K562 (cell line): ENCODE measurements at regions not wholly inside any gene's neighbourhood (a gene's known extent, or its start where the extent isn't known, plus 50 kb on each side); places are given as distances from the start of the nearest gene placed in this dataset.

Source experiments
- ATAC-seq: fragments of 200-7000 bp; cut with Tn5 transposase; 3 replicates; pipeline ENCODE4 v1.9.1; 2020; ENCODE audit warnings: moderate library complexity
- BruUV-seq: library from RNA; stranded (reverse); fragments of 400-500 nt; replicated peaks from 2 replicates; lab custom pipeline; 2021; lab: Mats Ljungman, UMichigan
- CTCF ChIA-PET: fragments of 300-600 bp; formaldehyde crosslinking; extraction: SDS; loops from one replicate; lab custom pipeline; 2021; ENCODE audit warnings: low intra/inter-chr PET ratio; lab: Yijun Ruan, JAX
- POLR2A ChIA-PET: fragments of 300-600, 350-650 bp; sonication (Branson Sonifier 250); formaldehyde crosslinking; extraction: SDS; loops from one replicate; lab custom pipeline; 2021; ENCODE audit warnings: antibody characterized with exemption, inconsistent platforms; lab: Yijun Ruan, JAX
- DNase-seq, 4 experiments: peaks; one replicate each; pipeline versions ENCODE4 v3.0.0 to v3.0.0-alpha.2; 2011 to 2018; ENCODE audit warnings: low spot score in 3 of 4, mixed read lengths in 3 of 4; ENCODE audit errors: extremely low read depth in 1 of 4
- FAIRE-seq: peaks from 2 replicates; lab custom pipeline; 2011; peaks lifted over from hg19 to GRCh38; lab: Jason Lieb, UNC
- H2AFZ ChIP-seq: 2 replicates; pipeline ENCODE4 v1.6.0; 2011; ENCODE audit warnings: low read depth, low read length, control low read depth, inconsistent platforms
- H3K27ac ChIP-seq: fragments of 200-600 bp; 3 replicates; pipeline ENCODE4 v1.8.0; 2011; ENCODE audit warnings: low read depth, mild to moderate bottlenecking, control low read depth, inconsistent platforms, low read length, moderate library complexity, mixed read lengths; ENCODE audit errors: extremely low read depth
- H3K27me3 ChIP-seq, 2 experiments: fragments of 300-600 bp in 1 of 2; 2 replicates in 1 of 2; 3 replicates in 1 of 2; pipeline versions ENCODE4 v1.6.0 to v1.8.0; 2011; ENCODE audit warnings: inconsistent platforms in 2 of 2, low read length in 2 of 2, mild to moderate bottlenecking in 1 of 2, mixed read lengths in 1 of 2, moderate library complexity in 1 of 2; ENCODE audit not compliant: control insufficient read depth in 2 of 2, insufficient read depth in 2 of 2
- H3K36me3 ChIP-seq: fragments of 300-600 bp; 3 replicates; pipeline ENCODE4 v1.8.0; 2011; ENCODE audit warnings: mild to moderate bottlenecking, low read length, inconsistent platforms; ENCODE audit not compliant: control insufficient read depth, insufficient read depth
- H3K4me1 ChIP-seq, 2 experiments: fragments of 200-600 bp in 1 of 2; replicated peaks in 1 of 2; 2 replicates in 1 of 2; 3 replicates in 1 of 2; pipeline versions ENCODE4 v1.5.1 to v1.8.0; 2011; ENCODE audit warnings: inconsistent platforms in 2 of 2, low read length in 2 of 2, mild to moderate bottlenecking in 1 of 2, mixed read lengths in 1 of 2, moderate library complexity in 1 of 2; ENCODE audit not compliant: control insufficient read depth in 2 of 2, insufficient read depth in 2 of 2
- H3K4me2 ChIP-seq: 2 replicates; pipeline ENCODE4 v1.6.1; 2011; ENCODE audit warnings: low read length, control low read depth, inconsistent platforms, mixed read lengths; ENCODE audit not compliant: insufficient read depth
- H3K4me3 ChIP-seq: fragments of 200-600 bp; sonication (generic), shearing (Covaris generic); 2 replicates; pipeline ENCODE4 v1.5.1; 2016; ENCODE audit warnings: control low read depth, inconsistent platforms
- H3K79me2 ChIP-seq: fragments of 200-600 bp; 3 replicates; pipeline ENCODE4 v1.8.0; 2011; ENCODE audit warnings: low read length, inconsistent platforms; ENCODE audit not compliant: control insufficient read depth, insufficient read depth
- H3K9ac ChIP-seq, 2 experiments: 2 replicates each; pipeline versions ENCODE4 v1.6.0 to v1.6.1; 2011; ENCODE audit warnings: low read depth in 2 of 2, low read length in 2 of 2, control low read depth in 1 of 2, inconsistent platforms in 1 of 2, mild to moderate bottlenecking in 1 of 2, mixed read lengths in 1 of 2; ENCODE audit not compliant: insufficient read depth in 1 of 2
- H3K9me1 ChIP-seq: one replicate; pipeline ENCODE4 v1.6.0; 2011; ENCODE audit warnings: inconsistent platforms, mild to moderate bottlenecking, low read length, moderate library complexity; ENCODE audit not compliant: control insufficient read depth, insufficient read depth
- H3K9me3 ChIP-seq: replicated peaks from 2 replicates; pipeline ENCODE4 v1.5.1; 2011; ENCODE audit warnings: low read depth, low read length, inconsistent platforms; ENCODE audit not compliant: control insufficient read depth, insufficient read depth
- H4K20me1 ChIP-seq: replicated peaks from 2 replicates; pipeline ENCODE4 v1.6.1; 2011; ENCODE audit warnings: low read length, inconsistent platforms, mixed read lengths; ENCODE audit not compliant: control insufficient read depth, insufficient read depth
- HEY1 ChIP-seq: fragments of 250-450 bp; sonication (Bioruptor Pico); IDR thresholded peaks from 2 replicates; pipeline ENCODE4 v1.5.0; 2020; ENCODE audit warnings: mild to moderate bottlenecking, moderate library complexity, borderline replicate concordance
- HSF4 ChIP-seq: fragments of 250-450 bp; sonication (Bioruptor Pico); IDR thresholded peaks from 2 replicates; pipeline ENCODE4 v2.1.2; 2022; ENCODE audit warnings: mild to moderate bottlenecking, moderate library complexity, borderline replicate concordance
- KDM1A ChIP-seq, 2 experiments: fragments of 450-650 bp; IDR thresholded peaks; 2 replicates each; pipeline ENCODE4 v1.6.1; 2016; ENCODE audit warnings: mild to moderate bottlenecking in 2 of 2
- LCOR ChIP-seq: sonication (generic); formaldehyde crosslinking; IDR thresholded peaks from 2 replicates; pipeline ENCODE4 v1.8.0; 2022; ENCODE audit warnings: mild to moderate bottlenecking, missing genetic modification reagents
- MCM3 ChIP-seq: fragments of 450-650 bp; IDR thresholded peaks from 2 replicates; pipeline ENCODE4 v1.6.1; 2016
- MCM7 ChIP-seq, 2 experiments: fragments of 450-650 bp; IDR thresholded peaks; 2 replicates each; pipeline ENCODE4 v1.6.1; 2016 to 2018
- MIER1 ChIP-seq: fragments of 450-650 bp; IDR thresholded peaks from 2 replicates; pipeline ENCODE4 v1.6.1; 2016; ENCODE audit warnings: antibody characterized with exemption, mild to moderate bottlenecking, low read depth
- PTTG1 ChIP-seq: fragments of 450-650 bp; IDR thresholded peaks from 2 replicates; pipeline ENCODE4 v1.6.1; 2016; ENCODE audit warnings: low read depth, mild to moderate bottlenecking, missing genetic modification characterization, missing compliant biosample characterization
- SMAD4 ChIP-seq: fragments of 250-450 bp; sonication (Bioruptor Pico); conservative IDR thresholded peaks from 2 replicates; pipeline ENCODE4 v1.8.0; 2021; ENCODE audit warnings: inconsistent platforms, mild to moderate bottlenecking, moderate library complexity
- TCF15 ChIP-seq: fragments of 250-450 bp; sonication (Bioruptor Pico); IDR thresholded peaks from 2 replicates; pipeline ENCODE4 v1.8.0; 2022; ENCODE audit warnings: moderate library complexity, mild to moderate bottlenecking, inconsistent platforms
- UBTF ChIP-seq, 2 experiments: IDR thresholded peaks; 2 replicates each; pipeline ENCODE4 v1.6.1; 2012; ENCODE audit warnings: improper control_type of control experiment in 2 of 2, low read depth in 2 of 2, low read length in 2 of 2, borderline replicate concordance in 1 of 2
- ZNF324 ChIP-seq: fragments of 250-450 bp; sonication (Bioruptor Pico); IDR thresholded peaks from 2 replicates; pipeline ENCODE4 v1.4.0; 2020; ENCODE audit warnings: mild to moderate bottlenecking
- ZNF507 ChIP-seq: conservative IDR thresholded peaks from 2 replicates; pipeline ENCODE4 v1.6.1; 2017; ENCODE audit warnings: missing genetic modification characterization, missing compliant biosample characterization
- ZNF586 ChIP-seq: fragments of 450-650 bp; formaldehyde crosslinking; conservative IDR thresholded peaks from 2 replicates; pipeline ENCODE4 v1.4.0; 2020; ENCODE audit warnings: mild to moderate bottlenecking, moderate library complexity
- WGBS: fragments of 100-300 bp; shearing (Covaris generic); methylation state at CpG from one replicate; pipeline ENCODE4 v1.1.6; 2016; ENCODE audit warnings: low coverage, mixed read lengths; ENCODE audit not compliant: insufficient coverage; ENCODE audit errors: missing lambda C conversion rate; 5-methylcytosine and 5-hydroxymethylcytosine counted together
- in situ Hi-C: fragments of 300-500 bp; cut with MboI; formaldehyde crosslinking; loops from 4 replicates; pipeline ENCODE4 v1.15.0; 2018; ENCODE audit warnings: inconsistent platforms, mixed read lengths
- intact Hi-C: fragments of 100-400 bp; cut with micrococcal nuclease; formaldehyde crosslinking; loops from 2 replicates; pipeline ENCODE4 v1.14.2; 2022

DNA sequence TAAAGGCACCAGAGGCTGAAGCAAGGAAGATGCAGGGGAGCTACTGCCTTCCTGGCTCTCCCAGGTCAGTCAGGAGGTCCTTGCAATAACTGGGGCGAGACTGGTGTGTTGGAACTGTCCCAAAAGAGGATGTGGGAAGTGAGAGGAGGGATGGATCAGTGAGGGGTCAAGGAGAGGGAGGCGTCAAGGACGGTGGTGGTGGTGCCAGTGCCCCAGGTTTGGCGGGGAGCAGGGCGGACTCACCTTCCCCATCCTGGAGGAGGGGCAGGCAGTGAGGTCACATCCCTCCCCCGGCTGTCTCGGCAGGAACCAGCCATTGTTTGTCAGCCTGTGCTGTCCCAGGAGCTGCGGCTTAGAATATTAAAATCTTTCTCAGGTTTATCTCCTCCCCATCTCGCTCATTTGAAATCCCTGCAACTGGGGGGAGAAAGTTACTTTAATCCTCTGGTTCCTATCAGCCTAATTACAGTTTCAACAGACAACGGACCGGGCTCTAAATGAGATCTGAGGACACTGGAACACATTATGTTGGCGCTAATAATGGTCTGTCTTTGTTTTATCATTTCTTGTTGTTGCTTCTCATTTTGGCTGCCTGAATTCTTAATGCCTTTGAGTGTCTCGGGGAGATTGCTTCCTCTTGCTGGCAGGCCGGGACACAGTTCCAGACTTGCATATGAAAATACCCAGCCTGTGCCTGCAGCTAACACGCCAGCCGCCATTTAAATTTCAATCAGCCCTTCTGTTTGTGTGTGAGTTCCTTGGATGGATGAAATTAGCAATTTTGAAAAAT is 387.5 kb downstream of the RPS24 start:
- no peak overlapping the region for H3K4me2 ChIP-seq
- no peaks in the 10 kb centered on the region for H3K36me3 ChIP-seq
- no TSS peak for BruUV-seq
- in situ Hi-C loops = no loop called here
- CTCF ChIA-PET = no interaction called here
- no peak overlapping the region for H3K9ac ChIP-seq
- no peak for DNase-seq
- ATAC-seq = no peak
- no peaks in the 10 kb centered on the region for H3K9me1 ChIP-seq
- H2AFZ ChIP-seq = no peak overlapping the region
- H3K4me1 ChIP-seq = no peaks in the 10 kb centered on the region
- WGBS = 2% methylated on average over 16 of the region's 16 CpGs
- intact Hi-C loops = no loop called here
- POLR2A ChIA-PET = interaction anchor here (0.6 kb wide), 1 partner anchor 1178 kb away, joined by 3 read pairs; no protein-coding TSS in a partner anchor
- no peaks in the 10 kb centered on the region for H3K79me2 ChIP-seq
- no peaks in the 10 kb centered on the region for H3K9me3 ChIP-seq
- no peaks in the 10 kb centered on the region for H4K20me1 ChIP-seq
- H3K4me3 ChIP-seq = no peak overlapping the region
- H3K27me3 ChIP-seq = peaks cover 18 to 43% of the 10 kb centered on the region in 2 experiments; a peak in 4 of 5 replicates
- H3K27ac ChIP-seq = no peak overlapping the region
- no peak for FAIRE-seq
- TF ChIP-seq HEY1 (CRISPR knock-in tag) = no peak
- no peak for TF ChIP-seq ZNF507 (tag)
- no peak for TF ChIP-seq HSF4 (CRISPR knock-in tag)
- no peak for TF ChIP-seq PTTG1 (tag)
- TF ChIP-seq UBTF (IDR thresholded peaks at IDR 0.05; ENCODE audit: borderline replicate concordance in 1 of 2, low read depth in 2 of 2, low read length in 2 of 2) = no peak
- TF ChIP-seq LCOR (CRISPR knock-in tag) = no peak
- TF ChIP-seq ZNF586 (CRISPR knock-in tag) = no peak
- no peak for TF ChIP-seq MCM3
- no peak for TF ChIP-seq SMAD4 (CRISPR knock-in tag)
- no peak for TF ChIP-seq TCF15 (CRISPR knock-in tag)
- TF ChIP-seq KDM1A (IDR thresholded peaks at IDR 0.05) = no peak
- TF ChIP-seq MCM7 (IDR thresholded peaks at IDR 0.05) = no peak
- no peak for TF ChIP-seq ZNF324 (CRISPR knock-in tag)
- no peak for TF ChIP-seq MIER1
